Fibroblast of peridontal ligament (primary cell): ENCODE measurements at regions not wholly inside any gene's neighbourhood (a gene's known extent, or its start where the extent isn't known, plus 50 kb on each side); places are given as distances from the start of the nearest gene placed in this dataset.

Experiments
- DNase-seq: peaks from one replicate; pipeline ENCODE4 v3.0.0-alpha.2; 2010; ENCODE audit errors: extremely low read depth

- no peak for DNase-seq
Measured at GRCh38 chr4:144903953-144904711, 193.9 kb downstream of the ANAPC10 start.

GRCh38 chr4:144905286-144905685, 192.7 kb downstream of the ANAPC10 start:
- no peak for DNase-seq

DNA sequence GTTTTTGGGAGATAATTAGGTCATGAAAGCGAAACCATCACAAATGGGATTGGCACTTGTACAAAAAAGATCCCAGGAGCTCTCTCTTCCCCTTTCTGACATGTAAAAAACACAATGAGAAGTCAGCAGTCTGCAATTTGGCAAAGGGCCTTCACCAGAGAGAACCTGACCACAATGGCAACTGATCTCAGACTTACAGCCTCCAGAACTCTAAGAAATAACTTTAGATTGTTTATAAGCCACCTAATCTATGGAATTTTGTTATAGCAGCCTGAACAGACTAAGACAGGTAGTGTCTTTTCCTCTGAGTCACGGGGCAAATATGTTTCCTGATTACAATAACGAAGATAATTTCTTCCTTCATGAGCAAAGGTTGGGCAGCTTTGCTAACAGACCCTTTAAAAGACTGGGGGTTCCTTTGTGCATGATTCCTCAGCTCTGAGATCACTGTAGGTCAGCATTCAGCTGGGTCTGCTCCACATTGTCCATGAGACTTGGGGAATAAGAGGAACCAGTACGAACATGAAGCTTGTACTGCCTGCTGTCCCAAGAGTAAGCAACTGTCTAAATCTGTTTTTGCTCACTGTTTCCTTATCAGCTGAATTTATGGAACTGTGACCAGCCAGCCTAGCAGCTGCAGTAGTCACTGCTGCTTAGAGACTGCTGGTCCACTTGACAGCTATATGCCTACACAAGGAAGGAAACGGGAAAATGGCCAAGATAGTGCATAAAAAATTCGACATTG, 191.6 kb downstream of the ANAPC10 start:
- DNase-seq: no peak

DNA sequence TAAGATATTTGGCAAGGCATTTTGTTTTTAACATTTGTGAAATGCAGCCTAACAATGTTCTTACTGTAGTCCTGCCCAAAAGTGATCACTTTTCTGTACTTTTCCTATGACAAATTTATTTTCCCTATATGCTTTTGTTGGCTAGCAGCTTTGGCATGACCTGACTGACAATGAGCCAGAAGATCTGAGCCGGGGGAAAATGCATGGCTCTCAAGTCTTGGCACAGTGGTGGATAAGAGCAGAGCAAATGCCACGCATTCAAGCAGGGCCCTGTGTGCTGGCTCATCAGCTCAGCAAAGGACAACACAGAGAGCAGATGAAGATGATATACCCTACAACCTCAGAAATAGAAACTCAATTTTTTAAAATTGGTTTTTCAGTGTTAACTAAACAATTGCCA, 187.3 kb downstream of the ANAPC10 start:
- DNase-seq: no peak
